ENCODE measurements at regions not wholly inside any gene's neighbourhood (a gene's known extent, or its start where the extent isn't known, plus 50 kb on each side); places are given as distances from the start of the nearest gene placed in this dataset.

DNA sequence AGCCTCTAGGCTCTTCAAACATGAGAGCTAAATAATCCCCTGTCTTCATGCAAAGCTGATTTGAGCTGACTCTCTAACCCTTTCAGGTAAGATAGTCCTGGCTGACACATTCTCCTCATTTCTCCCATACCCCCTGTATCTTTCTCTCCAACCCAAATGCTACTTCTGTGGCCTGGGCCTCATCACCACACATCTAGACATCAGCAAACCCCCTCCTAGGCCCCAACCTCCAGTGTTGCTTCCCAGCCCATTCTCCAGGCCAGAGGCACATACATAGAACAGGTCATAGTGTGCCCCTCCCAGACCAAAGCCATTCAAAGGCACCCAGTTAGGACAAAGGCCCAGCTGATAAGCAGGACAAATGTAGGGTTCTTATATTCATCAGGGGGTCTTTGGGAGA lies 84.9 kb downstream of the ANKRD60 start:
- intact Hi-C loops (cut with micrococcal nuclease), result no loop called here
- ChIA-PET POLR2A (ENCODE audit: partially characterized antibody) (no interaction called here), CTCF (ENCODE audit: partially characterized antibody) (no interaction called here)
- no peak for DNase-seq
- Mint-ChIP-seq H3K27ac (no peak overlapping the region), H3K36me3 (no peaks in the 10 kb centered on the region), H3K27me3 (peaks cover 17 to 23% of the 10 kb centered on the region in 2 donors), H3K4me3 (no peak overlapping the region), H3K4me1 (no peaks in the 10 kb centered on the region), H3K9me3 (peaks cover 0 to 3% (median 0%) of the 10 kb centered on the region in 8 donors)
- no peaks in the 10 kb centered on the region for H3K27me3 ChIP-seq (ENCODE audit: insufficient read depth, low read length)
- no peaks in the 10 kb centered on the region for H3K9me3 ChIP-seq (ENCODE audit: control insufficient read depth in 1 of 2, low read length in 2 of 2)
- H3K27ac ChIP-seq (ENCODE audit: low read depth, low read length), result no peak overlapping the region
- no peak overlapping the region for H3K4me3 ChIP-seq (ENCODE audit: low read length in 2 of 2)
- no peaks in the 10 kb centered on the region for H3K36me3 ChIP-seq (ENCODE audit: insufficient read depth, low read length)
- no peaks in the 10 kb centered on the region for H3K4me1 ChIP-seq (ENCODE audit: insufficient read depth, low read length)

DNA sequence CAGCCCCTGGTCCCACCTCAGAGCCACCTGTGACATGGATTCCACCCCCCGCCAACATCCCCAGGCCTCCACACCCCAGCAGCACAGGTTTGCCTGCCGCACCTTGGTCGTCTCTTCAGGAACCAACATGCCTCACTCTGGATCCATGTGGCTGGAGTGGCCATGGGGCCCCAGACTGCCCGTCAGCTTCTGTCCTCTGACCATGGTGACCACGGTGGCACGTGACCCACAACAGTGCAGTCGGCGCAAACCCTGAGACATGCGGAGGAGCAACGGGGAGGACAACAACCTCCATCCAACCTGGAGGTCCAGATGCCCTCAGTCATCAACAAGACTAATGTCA lies 85.6 kb downstream of the ANKRD60 start:
- ChIA-PET CTCF (ENCODE audit: partially characterized antibody) (no interaction called here), POLR2A (ENCODE audit: partially characterized antibody) (no interaction called here)
- H3K27ac Mint-ChIP-seq, result no peak overlapping the region
- H3K4me3 ChIP-seq (ENCODE audit: low read length in 2 of 2), result no peak overlapping the region
- H3K27ac ChIP-seq (ENCODE audit: low read depth, low read length), result no peak overlapping the region
- H3K4me3 Mint-ChIP-seq, result no peak overlapping the region
- no peaks in the 10 kb centered on the region for H3K36me3 ChIP-seq (ENCODE audit: insufficient read depth, low read length)
- no peaks in the 10 kb centered on the region for H3K27me3 ChIP-seq (ENCODE audit: insufficient read depth, low read length)
- no peak for DNase-seq
- no peaks in the 10 kb centered on the region for H3K9me3 ChIP-seq (ENCODE audit: control insufficient read depth in 1 of 2, low read length in 2 of 2)
- peaks cover 0 to 3% (median 0%) of the 10 kb centered on the region in 8 donors for H3K9me3 Mint-ChIP-seq
- peaks cover 15 to 25% of the 10 kb centered on the region in 2 donors for H3K27me3 Mint-ChIP-seq
- intact Hi-C loops (cut with micrococcal nuclease), result no loop called here
- H3K4me1 Mint-ChIP-seq, result no peaks in the 10 kb centered on the region
- no peaks in the 10 kb centered on the region for H3K36me3 Mint-ChIP-seq
- H3K4me1 ChIP-seq (ENCODE audit: insufficient read depth, low read length), result no peaks in the 10 kb centered on the region

DNA sequence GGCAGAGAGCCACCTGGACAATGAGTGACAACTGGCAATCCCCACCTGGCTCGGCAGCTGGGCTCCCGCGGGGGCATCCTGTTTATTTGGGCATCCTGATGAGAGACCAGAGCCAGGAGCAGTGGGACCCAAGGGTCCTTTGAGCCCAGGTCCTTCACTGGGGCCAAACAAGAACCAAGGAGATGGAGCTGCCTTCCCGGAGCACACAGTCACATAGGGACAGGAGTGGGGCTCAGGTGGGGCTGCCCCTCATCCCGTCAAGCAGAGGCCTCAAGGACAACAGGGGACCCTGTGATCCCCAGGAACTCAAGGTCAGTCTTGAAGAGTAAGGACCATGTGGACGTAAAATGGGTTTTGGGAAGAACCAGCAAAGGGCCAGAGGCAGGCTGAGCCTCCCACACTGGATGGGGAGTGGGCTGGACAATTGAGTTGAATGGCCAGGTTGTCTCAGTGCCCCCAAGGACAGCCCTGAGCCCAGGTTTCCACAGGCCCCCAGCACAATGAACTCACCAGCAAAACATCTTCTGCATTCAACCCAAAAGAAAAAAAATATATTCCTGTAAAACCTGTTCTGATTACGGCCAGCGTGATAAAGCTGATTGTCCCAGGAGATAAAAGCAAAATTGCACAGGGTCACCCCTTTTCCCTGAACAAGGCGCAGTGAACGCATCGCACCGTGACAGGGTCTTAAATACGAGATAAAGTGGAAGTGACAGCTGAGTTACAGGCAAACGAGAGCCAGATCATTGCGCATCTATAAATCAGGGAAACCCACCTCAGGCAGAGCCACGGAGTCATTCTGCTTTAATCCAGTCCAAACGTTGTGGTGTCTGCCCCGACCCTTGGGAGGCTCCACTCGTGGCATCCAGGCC lies 86.2 kb downstream of the ANKRD60 start:
- no peak for DNase-seq
- Mint-ChIP-seq H3K27ac (no peak overlapping the region), H3K4me1 (no peaks in the 10 kb centered on the region), H3K4me3 (no peak overlapping the region), H3K27me3 (peaks cover 17 to 29% of the 10 kb centered on the region in 2 donors), H3K9me3 (peaks cover 0 to 2% (median 0%) of the 10 kb centered on the region in 8 donors), H3K36me3 (no peaks in the 10 kb centered on the region)
- Histone ChIP-seq H3K27ac (ENCODE audit: low read depth, low read length) (no peak overlapping the region), H3K27me3 (ENCODE audit: insufficient read depth, low read length) (no peaks in the 10 kb centered on the region), H3K4me1 (ENCODE audit: insufficient read depth, low read length) (no peaks in the 10 kb centered on the region), H3K36me3 (ENCODE audit: insufficient read depth, low read length) (no peaks in the 10 kb centered on the region), H3K4me3 (ENCODE audit: low read length in 2 of 2) (no peak overlapping the region), H3K9me3 (ENCODE audit: control insufficient read depth in 1 of 2, low read length in 2 of 2) (no peaks in the 10 kb centered on the region)
- intact Hi-C loops (cut with micrococcal nuclease), result no loop called here
- POLR2A ChIA-PET (ENCODE audit: partially characterized antibody), result no interaction called here
- CTCF ChIA-PET (ENCODE audit: partially characterized antibody), result no interaction called here

DNA sequence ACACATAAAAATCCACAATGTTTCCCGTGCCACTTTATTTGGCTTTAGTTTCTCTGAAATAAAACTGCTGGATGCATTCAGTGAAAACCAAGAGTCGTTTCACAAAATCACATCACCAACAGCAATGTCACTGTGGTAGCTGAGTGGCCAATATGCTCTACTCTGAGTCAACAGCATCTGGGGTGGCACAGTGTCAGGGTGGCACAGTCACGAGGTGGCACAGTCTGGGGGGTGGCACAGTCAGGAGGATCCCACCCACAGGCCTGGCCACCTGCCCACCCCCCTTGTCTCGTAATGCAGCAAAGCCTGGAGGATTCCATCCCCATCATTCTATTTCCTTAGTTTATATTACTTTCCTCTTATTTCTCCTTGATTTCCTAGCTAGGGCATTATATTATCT lies 87.0 kb downstream of the ANKRD60 start:
- DNase-seq, result no peak
- Histone ChIP-seq H3K4me3 (ENCODE audit: low read length in 2 of 2) (no peak overlapping the region), H3K4me1 (ENCODE audit: insufficient read depth, low read length) (no peaks in the 10 kb centered on the region), H3K9me3 (ENCODE audit: control insufficient read depth in 1 of 2, low read length in 2 of 2) (no peaks in the 10 kb centered on the region), H3K27me3 (ENCODE audit: insufficient read depth, low read length) (no peaks in the 10 kb centered on the region), H3K27ac (ENCODE audit: low read depth, low read length) (no peak overlapping the region), H3K36me3 (ENCODE audit: insufficient read depth, low read length) (no peaks in the 10 kb centered on the region)
- H3K4me1 Mint-ChIP-seq, result no peaks in the 10 kb centered on the region
- H3K27me3 Mint-ChIP-seq, result peaks cover 20 to 34% of the 10 kb centered on the region in 2 donors
- ChIA-PET CTCF (ENCODE audit: partially characterized antibody) (no interaction called here), POLR2A (ENCODE audit: partially characterized antibody) (no interaction called here)
- no peaks in the 10 kb centered on the region for H3K36me3 Mint-ChIP-seq
- intact Hi-C loops (cut with micrococcal nuclease), result no loop called here
- H3K4me3 Mint-ChIP-seq, result no peak overlapping the region
- H3K27ac Mint-ChIP-seq, result peak overlapping the region in 1 of 7 donors; percentile 11
- H3K9me3 Mint-ChIP-seq, result peaks cover 0 to 2% (median 0%) of the 10 kb centered on the region in 8 donors

DNA sequence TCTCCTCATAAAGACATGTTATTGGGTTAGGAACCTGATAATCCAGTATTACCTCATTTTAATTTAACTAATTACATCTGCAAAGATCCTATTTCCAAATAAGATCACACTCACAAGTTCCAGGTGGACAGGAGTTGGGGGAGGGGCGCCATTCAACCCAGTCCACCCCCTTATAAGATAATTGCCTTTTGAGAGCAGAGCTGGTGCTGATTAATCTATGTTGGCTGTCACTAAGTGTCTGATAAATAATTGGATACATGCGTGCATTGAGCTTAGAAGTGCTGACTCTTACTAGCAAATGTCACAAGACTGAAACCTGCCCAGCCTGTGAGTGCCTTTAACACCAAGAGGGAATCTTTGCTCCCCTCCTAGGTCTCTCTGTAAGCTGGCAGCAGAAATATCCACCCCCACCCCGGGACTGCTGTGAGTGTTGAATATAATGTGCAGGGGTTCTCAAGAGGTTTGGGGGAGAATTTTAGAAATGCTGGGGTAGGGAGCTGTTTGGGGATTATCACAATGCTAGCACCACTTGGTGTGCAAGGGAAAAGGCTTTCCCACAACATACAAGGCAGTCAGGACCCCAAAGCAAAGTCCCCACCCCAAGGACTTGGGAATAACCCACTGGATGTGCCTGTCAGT lies 87.5 kb downstream of the ANKRD60 start:
- ChIA-PET CTCF (ENCODE audit: partially characterized antibody) (no interaction called here), POLR2A (ENCODE audit: partially characterized antibody) (no interaction called here)
- no peaks in the 10 kb centered on the region for H3K27me3 ChIP-seq (ENCODE audit: insufficient read depth, low read length)
- no peak overlapping the region for H3K27ac ChIP-seq (ENCODE audit: low read depth, low read length)
- Mint-ChIP-seq H3K27ac (peak overlapping the region in 1 of 7 donors; percentile 32), H3K27me3 (peaks cover 20 to 35% of the 10 kb centered on the region in 2 donors), H3K4me1 (no peaks in the 10 kb centered on the region), H3K4me3 (no peak overlapping the region), H3K9me3 (peaks cover 0 to 2% (median 0%) of the 10 kb centered on the region in 8 donors), H3K36me3 (no peaks in the 10 kb centered on the region)
- intact Hi-C loops (cut with micrococcal nuclease), result no loop called here
- no peaks in the 10 kb centered on the region for H3K9me3 ChIP-seq (ENCODE audit: control insufficient read depth in 1 of 2, low read length in 2 of 2)
- H3K36me3 ChIP-seq (ENCODE audit: insufficient read depth, low read length), result no peaks in the 10 kb centered on the region
- DNase-seq, result no peak
- H3K4me3 ChIP-seq (ENCODE audit: low read length in 2 of 2), result no peak overlapping the region
- H3K4me1 ChIP-seq (ENCODE audit: insufficient read depth, low read length), result no peaks in the 10 kb centered on the region

DNA sequence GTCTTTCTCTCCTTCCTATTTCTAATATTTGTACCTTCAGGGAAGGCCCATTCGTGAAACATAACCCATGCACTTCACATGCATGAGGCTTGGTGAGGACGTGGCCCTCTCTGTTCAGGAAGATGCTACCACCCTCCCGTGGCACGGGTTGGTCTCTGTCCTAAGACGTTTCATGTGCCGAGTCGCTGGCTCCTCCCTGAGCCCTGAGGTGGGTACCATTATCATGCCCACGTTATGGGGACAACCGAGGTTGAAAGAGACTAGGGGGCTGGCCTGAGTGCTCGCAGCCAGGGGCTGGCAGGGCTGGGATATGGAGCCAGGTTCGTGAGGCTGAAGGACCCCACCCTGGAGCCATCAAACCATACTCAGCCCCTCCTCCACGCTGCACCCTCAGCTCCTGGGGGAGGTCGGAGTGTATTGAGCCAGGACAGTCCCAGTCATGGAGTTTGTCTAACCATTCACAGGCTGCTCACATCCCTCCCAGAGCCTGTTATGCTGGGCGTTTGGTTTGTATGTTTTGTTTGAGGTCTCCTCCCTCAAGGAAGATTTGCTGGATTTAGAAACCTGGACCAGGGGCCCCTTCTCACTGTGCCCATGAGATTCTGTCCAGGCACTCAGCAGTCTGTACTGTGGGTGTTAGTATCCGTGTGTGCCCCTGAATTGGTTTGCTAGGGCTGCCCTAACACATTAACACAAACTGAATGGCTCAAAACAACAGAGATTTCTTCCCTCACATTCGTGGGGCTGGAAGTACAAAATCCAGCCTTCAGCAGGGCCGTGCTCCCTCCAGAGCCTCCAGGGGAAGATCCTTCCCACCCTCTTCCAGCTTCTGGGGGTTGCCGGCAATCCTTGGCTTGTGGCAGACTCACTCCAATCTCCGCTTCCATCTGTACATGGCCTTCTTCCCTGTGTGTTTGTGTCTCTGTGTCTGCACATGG lies 88.3 kb downstream of the ANKRD60 start:
- ChIA-PET POLR2A (ENCODE audit: partially characterized antibody) (no interaction called here), CTCF (ENCODE audit: partially characterized antibody) (no interaction called here)
- intact Hi-C loops (cut with micrococcal nuclease), result no loop called here
- H3K9me3 ChIP-seq (ENCODE audit: control insufficient read depth in 1 of 2, low read length in 2 of 2), result no peaks in the 10 kb centered on the region
- peaks cover 0 to 2% (median 0%) of the 10 kb centered on the region in 8 donors for H3K9me3 Mint-ChIP-seq
- no peak overlapping the region for H3K4me3 ChIP-seq (ENCODE audit: low read length in 2 of 2)
- no peaks in the 10 kb centered on the region for H3K36me3 Mint-ChIP-seq
- H3K4me1 Mint-ChIP-seq, result peaks cover 0 to 2% (median 0%) of the 10 kb centered on the region in 4 donors
- no peaks in the 10 kb centered on the region for H3K4me1 ChIP-seq (ENCODE audit: insufficient read depth, low read length)
- no peak overlapping the region for H3K4me3 Mint-ChIP-seq
- no peaks in the 10 kb centered on the region for H3K27me3 ChIP-seq (ENCODE audit: insufficient read depth, low read length)
- no peaks in the 10 kb centered on the region for H3K36me3 ChIP-seq (ENCODE audit: insufficient read depth, low read length)
- peaks cover 19 to 40% of the 10 kb centered on the region in 2 donors for H3K27me3 Mint-ChIP-seq
- peak overlapping the region in 1 of 7 donors; percentile 32 for H3K27ac Mint-ChIP-seq
- H3K27ac ChIP-seq (ENCODE audit: low read depth, low read length), result no peak overlapping the region
- DNase-seq, result no peak

DNA sequence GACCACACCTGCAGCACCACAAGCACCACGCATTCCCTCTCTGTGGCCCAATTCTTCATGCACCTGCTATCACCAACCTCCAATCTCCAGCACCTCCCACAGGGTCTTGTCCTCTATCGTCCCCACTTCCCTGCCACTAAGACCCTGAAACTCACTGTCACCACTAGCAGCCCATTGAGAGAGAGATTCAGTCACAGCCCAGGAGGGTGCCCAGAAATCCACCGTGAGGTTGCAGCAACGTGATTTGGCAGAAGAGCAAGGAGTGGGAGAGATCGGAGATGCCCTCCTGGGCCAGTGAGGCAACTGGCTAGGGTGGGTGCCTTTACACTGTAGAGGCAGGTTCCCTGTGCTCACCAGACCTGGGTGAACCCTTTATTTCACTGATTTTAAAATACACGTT lies 90.1 kb downstream of the ANKRD60 start:
- Histone ChIP-seq H3K27ac (ENCODE audit: low read depth, low read length) (no peak overlapping the region), H3K27me3 (ENCODE audit: insufficient read depth, low read length) (no peaks in the 10 kb centered on the region), H3K9me3 (ENCODE audit: control insufficient read depth in 1 of 2, low read length in 2 of 2) (no peaks in the 10 kb centered on the region), H3K4me1 (ENCODE audit: insufficient read depth, low read length) (no peaks in the 10 kb centered on the region), H3K36me3 (ENCODE audit: insufficient read depth, low read length) (no peaks in the 10 kb centered on the region), H3K4me3 (ENCODE audit: low read length in 2 of 2) (no peak overlapping the region)
- intact Hi-C loops (cut with micrococcal nuclease), result no loop called here
- Mint-ChIP-seq H3K4me3 (no peak overlapping the region), H3K27me3 (peaks cover 27 to 45% of the 10 kb centered on the region in 2 donors), H3K9me3 (peaks cover 0 to 2% (median 0%) of the 10 kb centered on the region in 8 donors), H3K36me3 (no peaks in the 10 kb centered on the region), H3K4me1 (peaks cover 0 to 3% (median under 1%) of the 10 kb centered on the region in 4 donors), H3K27ac (no peak overlapping the region)
- CTCF ChIA-PET (ENCODE audit: partially characterized antibody), result no interaction called here
- POLR2A ChIA-PET (ENCODE audit: partially characterized antibody), result no interaction called here
- no peak for DNase-seq
